Tibial nerve (tissue), 4 donors: ENCODE measurements at regions not wholly inside any gene's neighbourhood (a gene's known extent, or its start where the extent isn't known, plus 50 kb on each side); places are given as distances from the start of the nearest gene placed in this dataset.
A peak's percentile ranks its signal among the peaks of the same experiment; 100 is the strongest.

ENCODE experiments used
- DNase-seq, 2 donors: peaks; one replicate each; pipeline ENCODE4 v3.0.0-alpha.2; 2019; ENCODE audit warnings: low spot score in 2 of 2
- H3K27ac ChIP-seq, 4 donors: fragments of 200-600 bp; sonication (generic) in 3 of 4; one replicate each; pipeline ENCODE4 v1.5.1; 2017 to 2019; ENCODE audit warnings: mild to moderate bottlenecking in 1 of 4
- H3K27me3 ChIP-seq, 2 donors: fragments of 200-600 bp; sonication (generic) in 1 of 2; one replicate each; pipeline versions ENCODE4 v1.5.1 to v1.6.0; 2017 to 2019
- H3K36me3 ChIP-seq, 3 donors: fragments of 200-600 bp; sonication (generic); one replicate each; pipeline ENCODE4 v1.5.1; 2018 to 2019
- H3K4me1 ChIP-seq, 4 donors: fragments of 200-600 bp; sonication (generic) in 3 of 4; one replicate each; pipeline ENCODE4 v1.5.1; 2017 to 2019
- H3K4me3 ChIP-seq, 4 donors: fragments of 200-600 bp; sonication (generic) in 3 of 4; one replicate each; pipeline ENCODE4 v1.5.1; 2017 to 2019; ENCODE audit warnings: mild to moderate bottlenecking in 1 of 4, moderate library complexity in 1 of 4
- H3K9me3 ChIP-seq, 4 donors: fragments of 200-600 bp; sonication (generic) in 3 of 4; one replicate each; pipeline ENCODE4 v1.5.1; 2017 to 2019
- EP300 ChIP-seq, 2 donors: sonication (generic); formaldehyde crosslinking; IDR thresholded peaks; one replicate each; pipeline ENCODE4 v1.6.1; 2017; ENCODE audit warnings: antibody characterized with exemption in 2 of 2, mild to moderate bottlenecking in 1 of 2
- POLR2A ChIP-seq, 2 donors: fragments of 450-650 bp; IDR thresholded peaks; one replicate each; pipeline ENCODE4 v1.6.1; 2017; ENCODE audit warnings: antibody characterized with exemption in 2 of 2, mild to moderate bottlenecking in 2 of 2, moderate library complexity in 2 of 2
- WGBS, 2 donors: methylation state at CpG; one replicate each; pipeline ENCODE4 v1.1.5; 2018; 5-methylcytosine and 5-hydroxymethylcytosine counted together
- TF ChIP-seq, protein P1 (sequence below), 5 experiments: fragments of 200-600 bp in 3 of 5; fragments of 450-650 bp in 2 of 5; sonication (generic) in 3 of 5; IDR thresholded peaks; one replicate each; pipeline ENCODE4 v1.5.1; 2016 to 2019; ENCODE audit warnings: antibody characterized with exemption in 5 of 5, mild to moderate bottlenecking in 3 of 5, moderate library complexity in 2 of 5

DNA sequence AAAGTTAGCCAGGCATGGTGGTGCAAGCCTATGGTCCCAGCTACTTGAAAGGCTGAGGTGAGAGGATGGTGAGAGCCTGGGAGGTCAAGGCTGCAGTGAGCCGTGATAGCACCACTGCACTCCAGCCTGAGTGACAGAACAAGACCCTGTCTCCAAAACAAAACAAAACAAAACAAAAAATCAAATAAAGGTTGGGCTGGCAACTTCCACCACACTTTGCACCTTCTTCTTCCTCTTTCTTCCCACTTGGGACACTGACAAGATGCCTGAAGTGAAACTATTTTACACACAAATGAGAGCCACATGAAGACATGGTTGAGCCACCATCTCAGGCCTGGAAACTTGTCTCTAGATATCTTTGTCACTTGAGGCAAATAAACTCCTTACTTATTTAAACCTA, 53.8 kb upstream of the CCDC28A start:
- WGBS, 2 donors: 60 to 67% methylated on average over 1 of the region's 1 CpG
- no peak overlapping the region for H3K4me3 ChIP-seq
- H3K4me1 ChIP-seq: peaks cover 0 to 39% (median 7%) of the 10 kb centered on the region in 4 donors
- no peaks in the 10 kb centered on the region for H3K27me3 ChIP-seq
- no peaks in the 10 kb centered on the region for H3K36me3 ChIP-seq
- DNase-seq: no peak
- peak overlapping the region in 3 of 4 donors; percentile 35 to 75 (median 74) for H3K27ac ChIP-seq
- peaks cover 0 to 3% (median 0%) of the 10 kb centered on the region in 4 donors for H3K9me3 ChIP-seq
- TF ChIP-seq, protein P1, sequence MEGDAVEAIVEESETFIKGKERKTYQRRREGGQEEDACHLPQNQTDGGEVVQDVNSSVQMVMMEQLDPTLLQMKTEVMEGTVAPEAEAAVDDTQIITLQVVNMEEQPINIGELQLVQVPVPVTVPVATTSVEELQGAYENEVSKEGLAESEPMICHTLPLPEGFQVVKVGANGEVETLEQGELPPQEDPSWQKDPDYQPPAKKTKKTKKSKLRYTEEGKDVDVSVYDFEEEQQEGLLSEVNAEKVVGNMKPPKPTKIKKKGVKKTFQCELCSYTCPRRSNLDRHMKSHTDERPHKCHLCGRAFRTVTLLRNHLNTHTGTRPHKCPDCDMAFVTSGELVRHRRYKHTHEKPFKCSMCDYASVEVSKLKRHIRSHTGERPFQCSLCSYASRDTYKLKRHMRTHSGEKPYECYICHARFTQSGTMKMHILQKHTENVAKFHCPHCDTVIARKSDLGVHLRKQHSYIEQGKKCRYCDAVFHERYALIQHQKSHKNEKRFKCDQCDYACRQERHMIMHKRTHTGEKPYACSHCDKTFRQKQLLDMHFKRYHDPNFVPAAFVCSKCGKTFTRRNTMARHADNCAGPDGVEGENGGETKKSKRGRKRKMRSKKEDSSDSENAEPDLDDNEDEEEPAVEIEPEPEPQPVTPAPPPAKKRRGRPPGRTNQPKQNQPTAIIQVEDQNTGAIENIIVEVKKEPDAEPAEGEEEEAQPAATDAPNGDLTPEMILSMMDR (IDR thresholded peaks at IDR 0.05): no peak
- TF ChIP-seq EP300 (IDR thresholded peaks at IDR 0.05) (no peak), POLR2A (IDR thresholded peaks at IDR 0.05) (no peak)

DNA sequence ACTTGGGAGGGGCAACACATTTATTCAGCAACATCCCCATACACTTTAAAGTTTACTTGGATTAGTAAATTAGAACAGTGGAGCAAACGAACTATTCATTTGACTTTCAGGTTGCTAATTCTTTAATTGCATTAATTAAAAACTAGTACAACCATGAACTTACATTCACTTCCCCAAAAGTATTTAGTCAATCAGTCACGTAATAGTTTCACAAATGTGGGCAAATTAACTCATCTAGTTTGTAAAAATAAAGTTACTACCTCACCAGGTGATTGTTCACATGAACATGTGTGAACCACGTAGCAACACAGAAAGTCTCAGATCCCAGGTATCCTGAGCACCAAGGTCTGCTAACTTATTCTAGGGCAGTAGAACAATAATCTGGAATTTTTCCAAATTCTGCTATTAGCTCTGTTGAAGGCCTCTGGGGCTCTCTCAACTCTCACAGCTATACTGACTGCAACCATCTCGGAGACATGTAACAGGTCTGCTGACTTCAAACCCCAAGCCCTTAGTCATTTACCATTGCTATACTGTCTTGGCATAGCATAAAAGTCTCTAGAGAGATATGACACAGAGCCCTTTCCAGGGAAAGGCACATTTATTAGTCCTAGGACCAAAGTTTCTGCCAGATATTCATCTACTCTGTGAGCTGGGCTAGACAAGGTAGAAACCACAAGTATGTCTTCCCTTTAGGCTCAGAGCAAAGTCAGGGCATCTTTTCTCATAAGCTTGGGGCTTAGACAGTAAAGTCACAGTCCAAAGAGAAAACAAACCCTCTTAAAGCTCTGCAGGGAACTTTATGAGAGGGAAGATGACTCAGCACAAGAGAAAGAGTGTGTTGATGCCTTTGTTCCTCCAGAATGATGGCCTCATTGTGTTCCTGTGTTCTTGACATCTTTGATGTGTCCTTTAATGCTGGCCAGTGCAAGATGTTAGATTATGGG, 50.9 kb upstream of the CCDC28A start:
- DNase-seq: no peak
- Histone ChIP-seq H3K9me3 (no peaks in the 10 kb centered on the region), H3K36me3 (no peaks in the 10 kb centered on the region), H3K4me3 (no peak overlapping the region), H3K27me3 (no peaks in the 10 kb centered on the region), H3K4me1 (peaks cover 0 to 53% (median 10%) of the 10 kb centered on the region in 4 donors), H3K27ac (peak overlapping the region in 2 of 4 donors; percentile 0 to 28)
- TF ChIP-seq EP300 (IDR thresholded peaks at IDR 0.05): peak in 1 of 2 donors; percentile 38
- TF ChIP-seq, protein P1 (IDR thresholded peaks at IDR 0.05): no peak
- 85 to 88% methylated on average over 4 of the region's 4 CpGs for WGBS, 2 donors
